Heart right ventricle (tissue), 16 donors: ENCODE measurements at regions not wholly inside any gene's neighbourhood (a gene's known extent, or its start where the extent isn't known, plus 50 kb on each side); places are given as distances from the start of the nearest gene placed in this dataset.

Experiments
- ATAC-seq, 8 donors: fragments of 200-7000 bp; cut with Tn5 transposase; one replicate each; pipeline ENCODE4 v1.9.1; 2020; ENCODE audit warnings: mild to moderate bottlenecking in 8 of 8, moderate library complexity in 8 of 8, moderate number of reproducible peaks in 1 of 8
- DNase-seq, 2 donors: peaks; one replicate each; pipeline ENCODE4 v3.0.0-alpha.2; 2020
- H3K27ac ChIP-seq, 10 donors: fragments of 200-600 bp; sonication (generic) in 2 of 10; one replicate each; pipeline versions ENCODE4 v1.5.0 to v1.8.0; 2020 to 2022; ENCODE audit warnings: mild to moderate bottlenecking in 3 of 10
- H3K27me3 ChIP-seq, 7 donors: fragments of 200-600 bp; one replicate each; pipeline ENCODE4 v1.8.0; 2021 to 2022; ENCODE audit warnings: mild to moderate bottlenecking in 2 of 7
- H3K36me3 ChIP-seq, 9 donors: fragments of 200-600 bp; sonication (generic) in 1 of 9; one replicate each; pipeline versions ENCODE4 v1.5.0 to v1.8.0; 2020 to 2022; ENCODE audit warnings: mild to moderate bottlenecking in 2 of 9
- H3K4me1 ChIP-seq, 9 donors: fragments of 200-600 bp; sonication (generic) in 1 of 9; one replicate each; pipeline versions ENCODE4 v1.5.0 to v1.8.0; 2020 to 2022; ENCODE audit warnings: mild to moderate bottlenecking in 4 of 9
- H3K4me3 ChIP-seq, 10 donors: fragments of 200-600 bp; sonication (generic) in 2 of 10; one replicate each; pipeline versions ENCODE4 v1.5.0 to v1.8.0; 2020 to 2022; ENCODE audit warnings: mild to moderate bottlenecking in 7 of 10, moderate library complexity in 2 of 10
- H3K9me3 ChIP-seq, 11 donors: fragments of 200-600 bp in 10 of 11; sonication (generic) in 2 of 11; one replicate each; pipeline versions ENCODE4 v1.5.0 to v1.8.0; 2013 to 2022; ENCODE audit warnings: mild to moderate bottlenecking in 2 of 11, control low read depth in 1 of 11, moderate library complexity in 1 of 11
- WGBS, 2 donors: extraction: QIAGEN DNeasy Blood & Tissue Kit; methylation state at CpG; one replicate each; pipeline ENCODE4 v1.1.7; 2013; ENCODE audit warnings: inconsistent platforms in 1 of 2; 5-methylcytosine and 5-hydroxymethylcytosine counted together
- intact Hi-C, 10 donors: fragments of 100-400 bp; cut with DNase I; formaldehyde crosslinking; loops; one replicate each; pipeline versions ENCODE4 v1.11.1 to v1.14.2; 2022
- TF ChIP-seq, protein P1 (sequence below), 9 donors: fragments of 200-600 bp; sonication (generic) in 2 of 9; IDR thresholded peaks; one replicate each; pipeline versions ENCODE4 v1.5.0 to v1.8.0; 2021 to 2022; ENCODE audit warnings: antibody characterized with exemption in 9 of 9, mild to moderate bottlenecking in 5 of 9, moderate library complexity in 1 of 9
- donor health status: Arrhythmogenic right ventricular cardiomyopathy.
- donor health status: ischemic (EF 13 %, LVEDD 7.1; RV severe dilation, severe dysfunction).
- donor health status: healthy with polysubstance abuse.
- donor health status: DM: no; HTN: yes; CAD: no.
- donor health status: DM: no; HTN: no; CAD: no.
- donor health status: ischemic (EF 25% LVEDD 6.9; RV normal size, moderate dysfunction).
- donor health status: ischemic (EF 25% LVEDD 5.7; RV mildly dilated, moderate dysfunction).
- donor health status: healthy.
- donor health status: DM: yes; HTN: yes; CAD: no.
- donor health status: Ischemic cardiomyopathy.
- donor health status: ischemic (EF 35%, LVEDD 5.7; RV mildly dilated, moderate dysfunction).
- donor health status: nonischemic (EF 11% LVEDD 7.7; RV severe dilation, severe dysfunction).
- donor health status: DM: yes; HTN: yes; CAD: no.
- donor health status: PGD.
- donor health status: ischemic (EF 29% LVEDD 5.4; RV normal size, mild dysfunction).
- donor health status: nonischemic (EF 23%, LVEDD 6.1; RV moderate dilation, normal function).

DNA sequence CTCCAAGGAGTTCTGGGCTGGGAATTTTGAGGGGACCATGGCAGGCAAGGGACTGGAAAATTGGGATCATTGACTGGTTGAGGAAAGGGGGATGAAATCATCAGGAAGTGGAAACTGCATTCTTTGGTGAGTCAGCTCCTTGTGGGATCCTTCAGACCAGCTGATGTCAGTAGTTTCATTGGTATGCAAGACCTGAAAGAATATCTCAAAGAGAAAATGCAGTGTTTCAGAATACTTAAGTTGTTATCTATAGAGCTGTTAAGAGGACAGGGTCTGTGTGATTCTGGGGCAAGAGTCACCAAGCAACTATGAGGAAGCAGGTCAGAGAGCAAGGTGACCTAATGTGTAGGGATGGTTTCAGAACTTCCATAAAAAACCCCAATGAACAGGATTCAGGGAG lies 595.9 kb upstream of the AUTS2 start:
- H3K4me1 ChIP-seq, result no peaks in the 10 kb centered on the region
- H3K36me3 ChIP-seq, result no peaks in the 10 kb centered on the region
- ATAC-seq (no peak), DNase-seq (no peak)
- intact Hi-C loops, result no loop called here
- TF ChIP-seq, protein P1, sequence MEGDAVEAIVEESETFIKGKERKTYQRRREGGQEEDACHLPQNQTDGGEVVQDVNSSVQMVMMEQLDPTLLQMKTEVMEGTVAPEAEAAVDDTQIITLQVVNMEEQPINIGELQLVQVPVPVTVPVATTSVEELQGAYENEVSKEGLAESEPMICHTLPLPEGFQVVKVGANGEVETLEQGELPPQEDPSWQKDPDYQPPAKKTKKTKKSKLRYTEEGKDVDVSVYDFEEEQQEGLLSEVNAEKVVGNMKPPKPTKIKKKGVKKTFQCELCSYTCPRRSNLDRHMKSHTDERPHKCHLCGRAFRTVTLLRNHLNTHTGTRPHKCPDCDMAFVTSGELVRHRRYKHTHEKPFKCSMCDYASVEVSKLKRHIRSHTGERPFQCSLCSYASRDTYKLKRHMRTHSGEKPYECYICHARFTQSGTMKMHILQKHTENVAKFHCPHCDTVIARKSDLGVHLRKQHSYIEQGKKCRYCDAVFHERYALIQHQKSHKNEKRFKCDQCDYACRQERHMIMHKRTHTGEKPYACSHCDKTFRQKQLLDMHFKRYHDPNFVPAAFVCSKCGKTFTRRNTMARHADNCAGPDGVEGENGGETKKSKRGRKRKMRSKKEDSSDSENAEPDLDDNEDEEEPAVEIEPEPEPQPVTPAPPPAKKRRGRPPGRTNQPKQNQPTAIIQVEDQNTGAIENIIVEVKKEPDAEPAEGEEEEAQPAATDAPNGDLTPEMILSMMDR (IDR thresholded peaks at IDR 0.05), result no peak
- H3K27me3 ChIP-seq, result peaks cover 0 to 5% (median 0%) of the 10 kb centered on the region in 7 donors
- peaks cover 0 to 55% (median 27%) of the 10 kb centered on the region in 11 donors for H3K9me3 ChIP-seq
- no peak overlapping the region for H3K27ac ChIP-seq
- H3K4me3 ChIP-seq, result no peak overlapping the region

DNA sequence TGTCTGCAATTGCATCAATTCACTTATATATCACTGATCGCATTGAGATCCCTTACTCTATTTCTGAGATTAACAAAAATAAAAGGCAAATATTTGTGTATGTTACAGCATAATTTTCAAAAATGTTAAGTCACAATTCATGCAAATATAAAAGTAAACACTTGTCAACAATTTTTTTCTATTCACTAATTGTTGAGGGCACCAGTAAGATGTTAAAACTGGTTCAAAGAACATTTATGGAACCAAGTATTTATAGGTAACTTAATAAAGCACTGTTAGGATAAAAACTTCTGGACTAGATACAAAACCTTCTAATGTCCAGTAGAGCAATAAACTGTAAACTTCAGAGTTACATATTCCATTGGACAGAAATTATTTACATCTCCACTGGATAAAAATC lies 586.1 kb upstream of the AUTS2 start:
- TF ChIP-seq, protein P1 (IDR thresholded peaks at IDR 0.05), result no peak
- ATAC-seq, result no peak
- WGBS, 2 donors, result 97 to 100% methylated on average over 1 of the region's 1 CpG
- Histone ChIP-seq H3K27ac (no peak overlapping the region), H3K4me1 (no peaks in the 10 kb centered on the region), H3K4me3 (no peak overlapping the region), H3K36me3 (no peaks in the 10 kb centered on the region), H3K9me3 (peaks cover 0 to 4% (median 0%) of the 10 kb centered on the region in 11 donors), H3K27me3 (no peaks in the 10 kb centered on the region)
- DNase-seq, result no peak
- intact Hi-C loops, result no loop called here

DNA sequence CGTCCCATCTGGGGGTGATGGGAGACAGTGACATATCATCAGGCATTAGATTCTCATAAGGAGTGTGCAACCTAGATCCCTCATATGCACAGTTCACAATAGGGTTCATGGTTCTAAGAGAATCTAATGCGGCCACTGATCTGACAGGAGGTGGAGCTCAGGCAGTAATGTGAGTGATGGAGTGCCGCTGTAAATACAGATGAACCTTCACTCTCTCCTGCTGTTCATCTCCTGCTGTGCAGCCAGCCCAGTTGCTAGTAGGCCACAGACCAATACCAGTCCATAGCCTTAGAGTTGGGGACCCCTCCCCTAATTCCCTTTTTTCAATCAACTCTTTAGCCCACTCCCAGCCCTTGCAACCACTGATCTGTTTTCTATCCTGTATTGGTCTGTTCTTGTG lies 581.1 kb upstream of the AUTS2 start:
- no peak for ATAC-seq
- H3K27ac ChIP-seq, result no peak overlapping the region
- no peaks in the 10 kb centered on the region for H3K27me3 ChIP-seq
- H3K9me3 ChIP-seq, result peaks cover 0 to 23% (median 12%) of the 10 kb centered on the region in 11 donors
- H3K4me1 ChIP-seq, result no peaks in the 10 kb centered on the region
- H3K36me3 ChIP-seq, result no peaks in the 10 kb centered on the region
- no peak for DNase-seq
- TF ChIP-seq, protein P1 (IDR thresholded peaks at IDR 0.05), result no peak
- WGBS, 2 donors, result 90 to 91% methylated on average over 3 of the region's 3 CpGs
- no peak overlapping the region for H3K4me3 ChIP-seq
- intact Hi-C loops, result no loop called here

DNA sequence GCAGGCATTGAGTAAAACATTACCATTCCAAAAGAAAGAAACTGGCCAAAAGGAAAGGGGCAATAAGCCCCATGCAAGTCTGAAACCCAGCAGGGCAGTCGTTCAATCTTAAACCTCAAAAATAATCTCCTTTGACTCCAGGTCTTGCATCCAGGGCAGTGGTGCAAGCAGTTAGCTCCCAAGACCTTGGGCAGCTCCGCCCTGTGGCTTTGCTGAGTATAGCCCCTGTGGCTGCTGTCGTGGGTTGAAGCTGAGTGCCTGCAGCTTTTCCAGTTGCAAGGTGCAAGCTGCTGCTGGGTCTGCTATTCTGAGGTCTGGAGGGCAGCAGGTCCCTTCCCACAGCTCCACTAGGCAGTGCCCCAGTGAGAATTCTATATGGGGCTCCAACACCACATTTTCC lies 580.1 kb upstream of the AUTS2 start:
- peaks cover 0 to 21% (median 12%) of the 10 kb centered on the region in 11 donors for H3K9me3 ChIP-seq
- ATAC-seq, result no peak
- H3K27me3 ChIP-seq, result no peaks in the 10 kb centered on the region
- no peak for DNase-seq
- TF ChIP-seq, protein P1 (IDR thresholded peaks at IDR 0.05), result no peak
- WGBS, 2 donors, result 43 to 47% methylated on average over 3 of the region's 3 CpGs
- no peaks in the 10 kb centered on the region for H3K4me1 ChIP-seq
- H3K36me3 ChIP-seq, result no peaks in the 10 kb centered on the region
- no peak overlapping the region for H3K27ac ChIP-seq
- intact Hi-C loops, result no loop called here
- H3K4me3 ChIP-seq, result no peak overlapping the region

DNA sequence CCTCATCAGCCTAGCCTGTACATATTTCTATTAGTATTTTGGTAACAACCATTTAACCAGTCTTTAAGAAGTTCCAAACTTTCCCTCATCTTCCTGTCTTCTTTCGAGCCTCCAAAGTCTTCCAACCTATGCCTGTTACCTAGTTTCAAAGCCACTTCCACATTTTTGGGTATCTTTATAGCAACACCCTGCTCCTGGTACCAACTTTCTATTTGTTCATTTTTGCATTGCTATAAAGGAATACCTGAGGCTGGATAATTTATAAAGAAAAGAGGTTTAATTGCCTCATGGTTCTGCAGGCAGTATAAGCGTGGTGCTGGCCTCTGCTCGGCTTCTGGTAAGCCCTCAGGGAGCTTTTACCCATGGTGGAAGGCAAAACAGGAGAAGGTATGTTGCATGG lies 578.8 kb upstream of the AUTS2 start:
- WGBS, 2 donors, result 54 to 66% methylated on average over 3 of the region's 3 CpGs
- H3K4me1 ChIP-seq, result no peaks in the 10 kb centered on the region
- DNase-seq, result no peak
- ATAC-seq, result no peak
- peaks cover 0 to 21% (median 12%) of the 10 kb centered on the region in 11 donors for H3K9me3 ChIP-seq
- TF ChIP-seq, protein P1 (IDR thresholded peaks at IDR 0.05), result no peak
- no peak overlapping the region for H3K27ac ChIP-seq
- no peaks in the 10 kb centered on the region for H3K36me3 ChIP-seq
- H3K27me3 ChIP-seq, result no peaks in the 10 kb centered on the region
- intact Hi-C loops, result no loop called here
- H3K4me3 ChIP-seq, result no peak overlapping the region
